ENCODE measurements at regions not wholly inside any gene's neighbourhood (a gene's known extent, or its start where the extent isn't known, plus 50 kb on each side); places are given as distances from the start of the nearest gene placed in this dataset.

DNA sequence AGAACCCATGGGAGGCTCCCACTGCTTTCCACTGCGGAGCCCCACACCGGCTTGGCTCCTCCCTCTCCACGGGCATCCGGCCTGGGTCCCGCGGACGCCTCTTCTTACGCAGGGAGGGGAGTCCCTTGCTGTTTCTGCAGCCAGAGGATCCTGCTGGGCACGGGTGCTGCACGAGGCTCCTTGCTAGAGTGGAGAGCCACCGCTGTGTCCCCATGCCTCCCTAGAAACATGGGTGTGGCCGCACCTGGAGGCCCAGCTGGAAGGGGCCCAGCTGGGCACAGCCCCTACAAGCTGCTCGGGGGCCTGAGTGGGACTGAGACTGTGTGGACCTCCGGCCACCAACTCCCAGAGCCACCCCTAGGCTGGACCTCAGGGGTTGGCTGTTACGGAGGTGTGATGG is 67.7 kb upstream of the GPC1 start:
- 92% methylated on average over 13 of the region's 15 CpGs for WGBS (ENCODE audit: insufficient coverage)
- Histone ChIP-seq H4K20me1 (ENCODE audit: insufficient read depth, low read length) (no peaks in the 10 kb centered on the region), H3K9ac (ENCODE audit: insufficient read depth, low read length, poor library complexity, severe bottlenecking) (no peak overlapping the region), H3K4me3 (replicated peaks in 1 of 3; ENCODE audit: low read depth in 2 of 3, low read length in 3 of 3) (no peak overlapping the region), H3K27ac (ENCODE audit: low read depth in 1 of 2, low read length in 2 of 2) (no peak overlapping the region), H3K9me3 (replicated peaks in 1 of 2; ENCODE audit: control insufficient read depth in 1 of 2, insufficient read depth in 1 of 2, low read length in 2 of 2) (no peaks in the 10 kb centered on the region), H3K27me3 (ENCODE audit: control insufficient read depth in 2 of 2, insufficient read depth in 2 of 2, low read length in 2 of 2) (no peaks in the 10 kb centered on the region), H2AFZ (ENCODE audit: insufficient read depth, low read depth, low read length, poor library complexity, severe bottlenecking) (no peak overlapping the region), H3K4me1 (ENCODE audit: control insufficient read depth in 1 of 2, insufficient read depth in 2 of 2, low read length in 2 of 2) (no peaks in the 10 kb centered on the region), H3K4me2 (replicated peaks; ENCODE audit: extremely low read depth, low read length, poor library complexity, severe bottlenecking) (no peak overlapping the region), H3K36me3 (replicated peaks in 1 of 2; ENCODE audit: control insufficient read depth in 1 of 2, insufficient read depth in 2 of 2, low read length in 2 of 2) (no peaks in the 10 kb centered on the region), H3K79me2 (ENCODE audit: insufficient read depth, low read length) (no peaks in the 10 kb centered on the region)
- H3K9me3 Mint-ChIP-seq: peaks cover 0 to 3% (median 0%) of the 10 kb centered on the region in 7 donors
- H3K36me3 Mint-ChIP-seq: no peaks in the 10 kb centered on the region
- H3K27me3 Mint-ChIP-seq (ENCODE audit: low read depth in 3 of 3): peaks cover 0 to 3% (median 2%) of the 10 kb centered on the region in 3 donors
- DNase-seq: no peak
- no peak overlapping the region for H3K4me3 Mint-ChIP-seq
- TF ChIP-seq, protein P1, sequence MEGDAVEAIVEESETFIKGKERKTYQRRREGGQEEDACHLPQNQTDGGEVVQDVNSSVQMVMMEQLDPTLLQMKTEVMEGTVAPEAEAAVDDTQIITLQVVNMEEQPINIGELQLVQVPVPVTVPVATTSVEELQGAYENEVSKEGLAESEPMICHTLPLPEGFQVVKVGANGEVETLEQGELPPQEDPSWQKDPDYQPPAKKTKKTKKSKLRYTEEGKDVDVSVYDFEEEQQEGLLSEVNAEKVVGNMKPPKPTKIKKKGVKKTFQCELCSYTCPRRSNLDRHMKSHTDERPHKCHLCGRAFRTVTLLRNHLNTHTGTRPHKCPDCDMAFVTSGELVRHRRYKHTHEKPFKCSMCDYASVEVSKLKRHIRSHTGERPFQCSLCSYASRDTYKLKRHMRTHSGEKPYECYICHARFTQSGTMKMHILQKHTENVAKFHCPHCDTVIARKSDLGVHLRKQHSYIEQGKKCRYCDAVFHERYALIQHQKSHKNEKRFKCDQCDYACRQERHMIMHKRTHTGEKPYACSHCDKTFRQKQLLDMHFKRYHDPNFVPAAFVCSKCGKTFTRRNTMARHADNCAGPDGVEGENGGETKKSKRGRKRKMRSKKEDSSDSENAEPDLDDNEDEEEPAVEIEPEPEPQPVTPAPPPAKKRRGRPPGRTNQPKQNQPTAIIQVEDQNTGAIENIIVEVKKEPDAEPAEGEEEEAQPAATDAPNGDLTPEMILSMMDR (IDR thresholded peaks at IDR 0.05): no peak
- H3K27ac Mint-ChIP-seq: no peak overlapping the region
- H3K4me1 Mint-ChIP-seq: no peaks in the 10 kb centered on the region
- intact Hi-C loops (cut with micrococcal nuclease): no loop called here

DNA sequence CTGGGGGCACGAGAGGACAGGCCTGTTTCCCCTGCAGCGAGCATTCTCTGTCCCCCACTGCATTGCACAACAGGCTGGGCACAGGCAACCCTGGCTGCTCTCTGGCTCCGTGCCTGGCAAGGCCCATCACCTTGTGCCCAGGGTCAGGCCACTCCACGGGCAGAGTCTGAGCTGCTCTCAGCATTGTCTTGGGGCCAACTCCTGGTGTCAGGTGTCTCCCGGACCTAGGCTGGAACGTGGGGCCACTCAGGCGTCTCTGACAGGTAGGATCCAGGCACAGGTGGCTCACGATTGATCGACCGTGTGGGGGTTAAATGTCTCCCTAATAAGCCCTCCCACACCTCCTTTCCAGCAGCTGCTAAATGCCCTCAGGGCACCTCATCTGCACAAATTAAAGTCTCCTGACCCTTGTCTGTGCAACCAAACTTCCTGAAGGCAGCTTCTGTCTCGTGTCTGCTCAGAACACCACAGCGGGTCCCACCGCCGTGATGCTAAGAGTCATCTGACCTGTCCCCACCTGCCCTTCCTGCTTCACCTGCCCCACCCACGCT is 66.6 kb upstream of the GPC1 start:
- intact Hi-C loops (cut with micrococcal nuclease): no loop called here
- 85% methylated on average over 15 of the region's 15 CpGs for WGBS (ENCODE audit: insufficient coverage)
- Mint-ChIP-seq H3K4me1 (no peaks in the 10 kb centered on the region), H3K27me3 (ENCODE audit: low read depth in 3 of 3) (peaks cover 0 to 3% (median 2%) of the 10 kb centered on the region in 3 donors), H3K27ac (no peak overlapping the region), H3K4me3 (no peak overlapping the region), H3K9me3 (peaks cover 0 to 2% (median 0%) of the 10 kb centered on the region in 7 donors), H3K36me3 (no peaks in the 10 kb centered on the region)
- TF ChIP-seq, protein P1 (IDR thresholded peaks at IDR 0.05): no peak
- no peaks in the 10 kb centered on the region for H3K9me3 ChIP-seq (replicated peaks in 1 of 2; ENCODE audit: control insufficient read depth in 1 of 2, insufficient read depth in 1 of 2, low read length in 2 of 2)
- no peaks in the 10 kb centered on the region for H4K20me1 ChIP-seq (ENCODE audit: insufficient read depth, low read length)
- no peak overlapping the region for H3K4me2 ChIP-seq (replicated peaks; ENCODE audit: extremely low read depth, low read length, poor library complexity, severe bottlenecking)
- H3K36me3 ChIP-seq (replicated peaks in 1 of 2; ENCODE audit: control insufficient read depth in 1 of 2, insufficient read depth in 2 of 2, low read length in 2 of 2): no peaks in the 10 kb centered on the region
- no peak overlapping the region for H3K9ac ChIP-seq (ENCODE audit: insufficient read depth, low read length, poor library complexity, severe bottlenecking)
- no peaks in the 10 kb centered on the region for H3K4me1 ChIP-seq (ENCODE audit: control insufficient read depth in 1 of 2, insufficient read depth in 2 of 2, low read length in 2 of 2)
- no peaks in the 10 kb centered on the region for H3K79me2 ChIP-seq (ENCODE audit: insufficient read depth, low read length)
- H2AFZ ChIP-seq (ENCODE audit: insufficient read depth, low read depth, low read length, poor library complexity, severe bottlenecking): no peak overlapping the region
- no peak overlapping the region for H3K27ac ChIP-seq (ENCODE audit: low read depth in 1 of 2, low read length in 2 of 2)
- no peak overlapping the region for H3K4me3 ChIP-seq (replicated peaks in 1 of 3; ENCODE audit: low read depth in 2 of 3, low read length in 3 of 3)
- no peaks in the 10 kb centered on the region for H3K27me3 ChIP-seq (ENCODE audit: control insufficient read depth in 2 of 2, insufficient read depth in 2 of 2, low read length in 2 of 2)
- DNase-seq: no peak

Measured in CD14-positive monocyte (primary cell).